Activated CD8-positive, alpha-beta T cell treated with anti-CD3 and anti-CD28 coated beads for 36 hours (primary cell): ENCODE measurements at regions not wholly inside any gene's neighbourhood (a gene's known extent, or its start where the extent isn't known, plus 50 kb on each side); places are given as distances from the start of the nearest gene placed in this dataset.
"Not testable (repeated sequence)": the region's sequence is repeated elsewhere in the genome, so short reads cannot be mapped to it uniquely, and the experiment has no call there.

Source experiments
- ATAC-seq: fragments of 200-7000 bp; cut with Tn5 transposase; one replicate; pipeline ENCODE4 v1.10.0; 2021; ENCODE audit warnings: mild to moderate bottlenecking, moderate library complexity
- CTCF ChIA-PET: fragments of 350-600 bp; sonication (Branson Sonifier 250); formaldehyde crosslinking; loops from one replicate; lab custom pipeline; 2021; ENCODE audit warnings: antibody characterized with exemption; lab: Charles Lee
- POLR2A ChIA-PET: fragments of 350-600 bp; sonication (Branson Sonifier 250); formaldehyde crosslinking; loops from one replicate; lab custom pipeline; 2021; ENCODE audit warnings: antibody characterized with exemption; lab: Charles Lee
- DNase-seq: peaks from one replicate; pipeline ENCODE4 v3.0.0-alpha.2; 2020
- H3K27ac Mint-ChIP-seq: one replicate; pipeline ENCODE4 v1.8.0; 2021; ENCODE audit warnings: mild to moderate bottlenecking, mixed read lengths
- H3K27me3 Mint-ChIP-seq: one replicate; pipeline ENCODE4 v1.8.0; 2021; ENCODE audit warnings: mixed read lengths
- H3K36me3 Mint-ChIP-seq: one replicate; pipeline ENCODE4 v1.8.0; 2021; ENCODE audit warnings: low read depth, mixed read lengths
- H3K4me1 Mint-ChIP-seq: one replicate; pipeline ENCODE4 v1.8.0; 2021; ENCODE audit warnings: low read depth, mixed read lengths
- H3K4me3 Mint-ChIP-seq: one replicate; pipeline ENCODE4 v1.8.0; 2021; ENCODE audit warnings: mild to moderate bottlenecking, moderate library complexity, mixed read lengths
- H3K9me3 Mint-ChIP-seq: one replicate; pipeline ENCODE4 v1.8.0; 2021; ENCODE audit warnings: mixed read lengths
- CTCF ChIP-seq: fragments of 200-600 bp; IDR thresholded peaks from one replicate; pipeline ENCODE4 v1.8.0; 2022; ENCODE audit warnings: antibody characterized with exemption, mild to moderate bottlenecking
- intact Hi-C: fragments of 100-400 bp; cut with micrococcal nuclease; formaldehyde crosslinking; loops from one replicate; pipeline ENCODE4 v1.10.0; 2022

GRCh38 chr2:180597179-180597578, 383.2 kb upstream of the UBE2E3 start:
- no peak for TF ChIP-seq CTCF
- Mint-ChIP-seq H3K27ac (no peak overlapping the region), H3K36me3 (no peaks in the 10 kb centered on the region), H3K27me3 (peaks cover 1% of the 10 kb centered on the region), H3K9me3 (peaks cover 5% of the 10 kb centered on the region), H3K4me3 (no peak overlapping the region), H3K4me1 (no peaks in the 10 kb centered on the region)
- ChIA-PET POLR2A (no interaction called here), CTCF (no interaction called here)
- ATAC-seq (no peak), DNase-seq (no peak)
- intact Hi-C loops, result no loop called here

GRCh38 chr2:180596453-180596852, 384.0 kb upstream of the UBE2E3 start:
- DNase-seq (no peak), ATAC-seq (no peak)
- peaks cover 3% of the 10 kb centered on the region for H3K4me1 Mint-ChIP-seq
- H3K4me3 Mint-ChIP-seq, result no peak overlapping the region
- H3K27me3 Mint-ChIP-seq, result peaks cover 1% of the 10 kb centered on the region
- CTCF ChIA-PET, result no interaction called here
- peaks cover 6% of the 10 kb centered on the region for H3K9me3 Mint-ChIP-seq
- POLR2A ChIA-PET, result no interaction called here
- H3K27ac Mint-ChIP-seq, result no peak overlapping the region
- TF ChIP-seq CTCF, result no peak
- intact Hi-C loops, result no loop called here
- no peaks in the 10 kb centered on the region for H3K36me3 Mint-ChIP-seq

- Mint-ChIP-seq H3K27me3 (peaks cover 1% of the 10 kb centered on the region), H3K4me3 (no peak overlapping the region), H3K9me3 (peaks cover 29% of the 10 kb centered on the region), H3K4me1 (peaks cover 15% of the 10 kb centered on the region), H3K36me3 (no peaks in the 10 kb centered on the region), H3K27ac (no peak overlapping the region)
- DNase-seq, result no peak
- intact Hi-C loops, result no loop called here
- no peak for ATAC-seq
- no peak for TF ChIP-seq CTCF
- ChIA-PET POLR2A (no interaction called here), CTCF (no interaction called here)
These were observed 388.5 kb upstream of the UBE2E3 start for GRCh38 chr2:180591947-180592346.

GRCh38 chr2:180591093-180591781, 389.2 kb upstream of the UBE2E3 start:
- peaks cover 15% of the 10 kb centered on the region for H3K4me1 Mint-ChIP-seq
- peak; percentile 25 for DNase-seq
- not testable (repeated sequence) for ATAC-seq

GRCh38 chr2:180583441-180584140, 396.8 kb upstream of the UBE2E3 start:
- no peak for ATAC-seq
- Mint-ChIP-seq H3K4me1 (no peaks in the 10 kb centered on the region), H3K27me3 (peaks cover 1% of the 10 kb centered on the region), H3K9me3 (peaks cover 5% of the 10 kb centered on the region), H3K36me3 (no peaks in the 10 kb centered on the region), H3K4me3 (no peak overlapping the region), H3K27ac (no peak overlapping the region)
- no peak for DNase-seq
- no peak for TF ChIP-seq CTCF
- intact Hi-C loops, result no loop called here
- CTCF ChIA-PET, result interaction anchor here (1.8 kb wide), 1 partner anchor 25 kb away, joined by 4 read pairs; no protein-coding TSS in a partner anchor
- POLR2A ChIA-PET, result no interaction called here

More at GRCh38 chr2:180591093-180591781, 389.2 kb upstream of the UBE2E3 start:
- POLR2A ChIA-PET, CTCF ChIA-PET, intact Hi-C loops, H3K27ac Mint-ChIP-seq, H3K4me3 Mint-ChIP-seq, H3K27me3 Mint-ChIP-seq, H3K36me3 Mint-ChIP-seq: not testable (repeated sequence)
- peaks cover 28% of the 10 kb centered on the region for H3K9me3 Mint-ChIP-seq
